ENCODE measurements at regions not wholly inside any gene's neighbourhood (a gene's known extent, or its start where the extent isn't known, plus 50 kb on each side); places are given as distances from the start of the nearest gene placed in this dataset.

- TF ChIP-seq CTCF (IDR thresholded peaks at IDR 0.05; ENCODE audit: low read depth, low read length, poor library complexity, severe bottlenecking) (no peak), EZH2phosphoT487 (IDR thresholded peaks at IDR 0.05; ENCODE audit: borderline replicate concordance, low read length) (no peak)
- Histone ChIP-seq H3K27ac (ENCODE audit: low read depth, low read length) (no peak overlapping the region), H3K79me2 (ENCODE audit: control insufficient read depth, low read length) (no peaks in the 10 kb centered on the region), H3K9me3 (ENCODE audit: control insufficient read depth, insufficient read depth, low read length) (no peaks in the 10 kb centered on the region), H3K4me1 (ENCODE audit: control insufficient read depth, low read length) (no peaks in the 10 kb centered on the region), H3F3A (ENCODE audit: control insufficient read depth, insufficient read depth) (no peaks in the 10 kb centered on the region), H3K4me3 (ENCODE audit: low read length) (no peak overlapping the region), H4K20me1 (ENCODE audit: control insufficient read depth, insufficient read depth, low read depth, low read length) (no peaks in the 10 kb centered on the region), H3K9me2 (replicated peaks; ENCODE audit: control insufficient read depth, low read length) (no peaks in the 10 kb centered on the region), H3K27me3 (ENCODE audit: control insufficient read depth, low read length) (no peaks in the 10 kb centered on the region; the same call in 1 of the 2 replicates), H3K36me3 (ENCODE audit: control insufficient read depth, low read length) (no peaks in the 10 kb centered on the region), H3K4me2 (ENCODE audit: low read length) (no peak overlapping the region)
These were observed 526.9 kb downstream of the DTWD2 start for GRCh38 chr5:118461436-118461835.

DNA sequence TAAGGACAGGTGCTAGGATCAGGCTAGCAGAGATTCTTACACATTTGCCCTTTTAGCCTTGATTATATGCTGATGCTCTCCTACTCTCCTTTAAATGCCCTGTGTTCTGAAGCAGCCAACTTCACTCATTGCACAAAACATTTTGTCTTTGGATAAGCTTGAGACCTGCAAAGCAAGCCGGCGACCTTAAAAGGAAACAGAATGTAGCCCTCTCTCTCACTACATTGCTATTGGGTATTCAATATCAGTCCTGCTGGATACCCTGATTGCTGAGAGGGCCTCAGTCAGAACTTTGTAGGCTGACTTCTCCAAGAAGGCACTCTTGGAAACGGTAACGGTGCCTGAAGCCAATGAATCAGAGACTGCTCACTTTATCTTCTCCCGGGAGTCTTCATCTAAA, 528.9 kb downstream of the DTWD2 start:
- Histone ChIP-seq H3K27me3 (ENCODE audit: control insufficient read depth, low read length) (no peaks in the 10 kb centered on the region; the same call in 1 of the 2 replicates), H3K79me2 (ENCODE audit: control insufficient read depth, low read length) (no peaks in the 10 kb centered on the region), H3K4me1 (ENCODE audit: control insufficient read depth, low read length) (no peaks in the 10 kb centered on the region), H3K9me2 (replicated peaks; ENCODE audit: control insufficient read depth, low read length) (no peaks in the 10 kb centered on the region), H3K9me3 (ENCODE audit: control insufficient read depth, insufficient read depth, low read length) (no peaks in the 10 kb centered on the region), H4K20me1 (ENCODE audit: control insufficient read depth, insufficient read depth, low read depth, low read length) (no peaks in the 10 kb centered on the region), H3F3A (ENCODE audit: control insufficient read depth, insufficient read depth) (no peaks in the 10 kb centered on the region), H3K36me3 (ENCODE audit: control insufficient read depth, low read length) (no peaks in the 10 kb centered on the region), H3K4me3 (ENCODE audit: low read length) (no peak overlapping the region), H3K4me2 (ENCODE audit: low read length) (no peak overlapping the region), H3K27ac (ENCODE audit: low read depth, low read length) (no peak overlapping the region)
- no peak for TF ChIP-seq CTCF (IDR thresholded peaks at IDR 0.05; ENCODE audit: low read depth, low read length, poor library complexity, severe bottlenecking)
- TF ChIP-seq EZH2phosphoT487 (IDR thresholded peaks at IDR 0.05; ENCODE audit: borderline replicate concordance, low read length), result no peak

- Histone ChIP-seq H3F3A (ENCODE audit: control insufficient read depth, insufficient read depth) (no peaks in the 10 kb centered on the region), H3K27me3 (ENCODE audit: control insufficient read depth, low read length) (no peaks in the 10 kb centered on the region), H3K9me3 (ENCODE audit: control insufficient read depth, insufficient read depth, low read length) (no peaks in the 10 kb centered on the region), H3K79me2 (ENCODE audit: control insufficient read depth, low read length) (no peaks in the 10 kb centered on the region), H3K4me1 (ENCODE audit: control insufficient read depth, low read length) (no peaks in the 10 kb centered on the region), H3K9me2 (replicated peaks; ENCODE audit: control insufficient read depth, low read length) (no peaks in the 10 kb centered on the region), H3K27ac (ENCODE audit: low read depth, low read length) (no peak overlapping the region), H4K20me1 (ENCODE audit: control insufficient read depth, insufficient read depth, low read depth, low read length) (no peaks in the 10 kb centered on the region), H3K4me2 (ENCODE audit: low read length) (no peak overlapping the region), H3K4me3 (ENCODE audit: low read length) (no peak overlapping the region), H3K36me3 (ENCODE audit: control insufficient read depth, low read length) (no peaks in the 10 kb centered on the region)
- no peak for TF ChIP-seq EZH2phosphoT487 (IDR thresholded peaks at IDR 0.05; ENCODE audit: borderline replicate concordance, low read length)
- TF ChIP-seq CTCF (IDR thresholded peaks at IDR 0.05; ENCODE audit: low read depth, low read length, poor library complexity, severe bottlenecking), result no peak
These were observed 532.3 kb downstream of the DTWD2 start for GRCh38 chr5:118456085-118456484.
